Glomerular endothelial cell (primary cell): ENCODE measurements at regions not wholly inside any gene's neighbourhood (a gene's known extent, or its start where the extent isn't known, plus 50 kb on each side); places are given as distances from the start of the nearest gene placed in this dataset.

ENCODE experiments used
- DNase-seq: peaks from one replicate; pipeline ENCODE4 v3.0.0-alpha.2; 2011; ENCODE audit warnings: low read depth, low spot score; ENCODE audit errors: extremely low read depth

DNA sequence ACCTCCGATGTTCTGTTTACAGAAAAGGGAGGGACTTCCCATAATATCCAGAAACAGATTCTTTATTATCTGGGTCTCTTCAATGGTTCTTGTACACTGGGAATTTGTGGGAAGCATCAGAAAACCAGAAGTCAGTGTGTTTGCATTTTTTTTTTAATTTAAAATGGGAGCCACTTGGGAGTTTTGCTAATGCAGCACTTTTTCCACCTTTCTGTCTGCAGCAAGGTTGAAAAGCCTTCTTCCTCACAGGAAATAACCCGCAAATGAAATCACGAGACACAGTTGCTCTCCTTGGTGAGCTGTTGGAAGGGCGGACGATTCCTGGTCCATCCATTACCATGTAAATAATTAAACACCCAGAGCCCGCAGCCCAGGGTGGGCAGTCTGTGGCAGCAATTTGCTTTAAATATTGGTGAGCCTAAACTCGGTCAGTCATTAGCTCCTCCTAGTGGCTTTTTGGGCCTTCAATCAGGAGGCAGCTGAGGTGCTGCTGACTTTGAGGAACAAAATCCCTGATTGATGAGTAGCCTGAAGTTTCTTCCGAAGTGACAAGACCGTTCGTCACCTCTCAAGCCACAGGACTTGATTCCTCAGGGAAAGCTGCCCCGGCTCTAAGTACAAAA lies 471.5 kb downstream of the EPHA4 start:
- no peak for DNase-seq

GRCh38 chr2:221102896-221103688 lies 469.0 kb downstream of the EPHA4 start:
- DNase-seq, result no peak

GRCh38 chr2:221103930-221104329 lies 468.2 kb downstream of the EPHA4 start:
- DNase-seq, result no peak

DNA sequence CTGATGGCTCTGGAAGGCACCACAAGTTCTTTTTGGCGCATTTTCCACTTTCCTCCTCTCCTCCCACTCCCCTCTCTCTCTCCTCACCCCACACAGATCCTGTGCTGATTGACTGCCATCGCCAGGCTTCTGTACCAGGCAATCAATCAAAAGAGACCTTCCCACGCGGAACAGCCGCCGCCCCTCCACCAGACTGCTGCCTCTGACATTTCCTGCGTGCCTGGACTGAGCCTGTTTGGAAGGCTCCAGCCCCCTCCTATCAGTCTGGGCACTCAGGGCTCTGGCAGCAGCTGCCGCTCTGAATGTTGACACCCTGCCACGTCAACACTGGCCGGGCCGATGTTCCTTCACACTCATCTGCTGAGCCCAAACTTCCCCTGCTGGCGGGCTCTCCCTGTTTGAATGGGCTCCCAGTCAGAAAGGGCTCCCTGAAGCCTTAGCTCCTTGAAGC lies 467.7 kb downstream of the EPHA4 start:
- DNase-seq, result no peak

DNA sequence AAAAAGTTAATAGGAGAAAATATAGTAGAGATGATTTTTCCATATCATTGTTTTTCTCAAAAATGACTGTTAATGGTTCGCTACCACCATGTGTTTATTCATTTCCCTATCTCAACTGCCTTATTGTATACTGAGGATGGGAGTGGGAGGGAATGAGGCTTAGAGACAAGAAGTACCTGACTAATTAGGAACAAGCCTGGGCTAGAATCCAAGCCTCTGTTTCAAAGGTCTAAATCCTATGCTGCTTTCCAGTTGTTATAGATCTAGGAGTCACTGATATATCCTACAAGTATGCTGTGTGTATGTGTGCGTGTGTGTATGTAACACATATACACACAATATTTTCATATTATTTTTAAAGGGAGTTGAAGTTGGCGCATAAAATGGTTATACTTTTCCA lies 465.9 kb downstream of the EPHA4 start:
- no peak for DNase-seq

GRCh38 chr2:221107424-221107823 lies 464.7 kb downstream of the EPHA4 start:
- no peak for DNase-seq

DNA sequence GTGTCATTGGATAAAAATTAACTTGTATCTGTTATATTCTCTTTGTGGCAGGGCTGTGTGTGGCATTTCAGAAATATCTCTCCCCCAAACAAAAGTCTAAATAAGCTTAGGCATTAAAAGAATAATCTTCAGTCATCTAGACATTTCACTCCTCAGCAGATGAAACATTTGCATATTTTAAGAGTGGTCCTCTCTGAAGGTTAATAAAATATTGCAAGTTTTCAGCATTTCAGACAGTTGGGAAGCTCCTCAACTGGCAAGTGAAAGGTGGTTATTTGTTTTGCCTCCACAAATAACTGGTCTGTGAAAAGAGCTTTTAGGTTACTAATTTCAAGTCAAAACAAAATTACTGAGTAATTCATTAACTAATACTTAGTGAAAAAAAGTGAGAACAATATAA lies 462.6 kb downstream of the EPHA4 start:
- DNase-seq, result no peak

- DNase-seq, result no peak
Measured at GRCh38 chr2:221111739-221112138, 460.4 kb downstream of the EPHA4 start.

GRCh38 chr2:221112744-221113143 lies 459.4 kb downstream of the EPHA4 start:
- DNase-seq, result no peak

GRCh38 chr2:221115944-221116343 lies 456.2 kb downstream of the EPHA4 start:
- DNase-seq, result no peak

GRCh38 chr2:221120643-221121042 lies 451.5 kb downstream of the EPHA4 start:
- DNase-seq, result no peak

- DNase-seq, result no peak
Measured at GRCh38 chr2:221123396-221123795, 448.7 kb downstream of the EPHA4 start.

GRCh38 chr2:221124532-221125240 lies 447.4 kb downstream of the EPHA4 start:
- DNase-seq, result no peak

DNA sequence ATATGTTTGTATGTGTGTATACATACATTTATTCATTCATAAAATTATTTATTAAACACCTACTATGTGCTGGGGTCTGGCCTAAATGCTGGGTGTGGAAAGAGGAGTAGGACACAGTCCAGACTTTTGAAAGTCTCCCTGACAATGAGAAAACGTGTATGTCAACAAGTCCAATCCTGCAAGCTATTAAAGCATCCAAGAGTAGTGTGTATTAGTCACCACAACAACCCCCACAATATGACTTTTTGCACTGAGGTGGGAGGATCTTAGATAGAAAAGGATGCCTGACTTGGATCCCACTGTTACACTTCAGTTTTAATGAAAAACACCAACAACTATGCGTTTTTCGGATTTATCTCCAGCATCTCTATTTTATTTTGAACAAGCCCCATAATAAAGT lies 446.4 kb downstream of the EPHA4 start:
- DNase-seq, result no peak

- DNase-seq, result no peak
Measured at GRCh38 chr2:221129657-221130056, 442.4 kb downstream of the EPHA4 start.

- no peak for DNase-seq
Measured at GRCh38 chr2:221130431-221130830, 441.7 kb downstream of the EPHA4 start.

- DNase-seq, result no peak
Measured at GRCh38 chr2:221133941-221134340, 438.2 kb downstream of the EPHA4 start.

DNA sequence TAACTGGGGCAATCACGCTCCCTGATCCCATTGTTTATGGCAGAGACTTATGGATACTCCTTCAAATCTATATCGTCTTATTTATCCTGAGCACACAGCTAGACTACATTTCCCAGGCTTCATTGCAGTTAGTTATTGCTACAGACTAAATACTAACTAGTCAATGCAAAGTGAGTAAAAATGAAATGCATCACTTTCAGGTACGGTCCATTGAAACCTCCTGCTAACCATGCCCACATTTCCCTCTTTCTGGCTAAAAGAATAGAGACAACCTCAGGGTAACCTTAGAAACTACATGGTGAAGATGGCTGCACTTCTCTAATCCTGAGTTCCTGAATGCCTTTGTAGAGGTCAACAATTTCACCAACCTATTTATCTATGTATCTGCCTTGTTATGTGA lies 437.4 kb downstream of the EPHA4 start:
- DNase-seq, result no peak

DNA sequence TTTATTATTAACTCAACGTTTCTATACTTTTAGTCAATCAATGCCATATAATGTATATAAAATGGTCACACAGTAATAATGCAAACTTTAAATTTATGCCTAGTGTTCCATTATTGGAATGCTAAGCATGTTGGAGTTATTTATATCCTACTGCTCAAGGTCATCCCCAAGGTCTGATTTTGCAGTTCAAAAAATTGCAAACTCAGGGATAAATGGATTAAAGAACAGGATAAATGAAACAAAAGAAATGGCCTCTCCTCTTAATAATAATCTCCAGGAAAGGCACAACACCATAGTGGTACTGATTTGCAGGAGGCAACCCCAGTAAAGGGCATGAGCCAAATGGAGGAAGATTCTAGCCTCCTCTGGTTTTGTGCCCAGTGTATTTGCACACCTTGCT lies 436.4 kb downstream of the EPHA4 start:
- DNase-seq, result no peak

DNA sequence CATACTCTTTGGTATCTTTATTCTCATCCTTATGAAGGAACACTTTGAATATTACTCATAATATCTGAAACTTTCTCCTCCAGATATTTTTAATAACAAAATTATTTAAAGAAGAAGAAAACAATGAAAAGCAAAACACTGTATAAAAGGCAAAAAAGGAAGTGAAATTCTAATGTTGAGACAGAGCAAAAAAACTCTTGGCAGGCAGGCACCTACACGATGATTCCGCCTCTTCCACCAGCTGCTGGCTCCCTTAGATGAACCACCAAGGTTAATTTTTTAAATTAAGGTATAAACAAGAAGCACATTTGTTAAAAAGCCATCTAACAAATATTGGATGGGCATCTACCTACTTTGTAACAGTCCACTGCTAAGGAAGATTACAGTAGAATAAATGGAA lies 434.7 kb downstream of the EPHA4 start:
- DNase-seq, result no peak

GRCh38 chr2:221142341-221142740 lies 429.8 kb downstream of the EPHA4 start:
- DNase-seq, result no peak

GRCh38 chr2:221143231-221143630 lies 428.9 kb downstream of the EPHA4 start:
- no peak for DNase-seq
